DMS 273 treated with DMSO at 0.1 percent for 48 hours (cell line): ENCODE measurements at regions not wholly inside any gene's neighbourhood (a gene's known extent, or its start where the extent isn't known, plus 50 kb on each side); places are given as distances from the start of the nearest gene placed in this dataset.

Experiments used
- DNase-seq: peaks from one replicate; lab custom pipeline; 2025; lab: John Stamatoyannopoulos, UW

DNA sequence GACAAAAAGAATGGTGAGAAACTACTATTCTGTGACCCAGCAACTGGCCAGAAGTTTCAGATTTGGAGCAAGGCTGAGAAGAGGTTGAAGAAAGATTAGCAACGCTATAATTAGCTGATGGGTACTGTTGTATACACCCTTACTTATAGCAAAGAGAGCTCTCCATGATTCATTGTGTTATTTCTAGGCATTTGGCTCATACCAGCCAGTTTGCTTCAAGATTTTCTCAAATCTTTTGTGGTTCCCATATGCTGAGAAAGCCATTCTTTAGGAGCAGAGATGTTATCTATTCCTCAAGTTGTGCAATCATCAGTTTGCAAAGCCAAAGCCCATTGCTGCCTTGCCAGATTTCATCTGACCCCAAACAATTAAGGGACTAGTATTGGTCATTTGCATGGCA is 179.4 kb downstream of the ETS1 start:
- no peak for DNase-seq

DNA sequence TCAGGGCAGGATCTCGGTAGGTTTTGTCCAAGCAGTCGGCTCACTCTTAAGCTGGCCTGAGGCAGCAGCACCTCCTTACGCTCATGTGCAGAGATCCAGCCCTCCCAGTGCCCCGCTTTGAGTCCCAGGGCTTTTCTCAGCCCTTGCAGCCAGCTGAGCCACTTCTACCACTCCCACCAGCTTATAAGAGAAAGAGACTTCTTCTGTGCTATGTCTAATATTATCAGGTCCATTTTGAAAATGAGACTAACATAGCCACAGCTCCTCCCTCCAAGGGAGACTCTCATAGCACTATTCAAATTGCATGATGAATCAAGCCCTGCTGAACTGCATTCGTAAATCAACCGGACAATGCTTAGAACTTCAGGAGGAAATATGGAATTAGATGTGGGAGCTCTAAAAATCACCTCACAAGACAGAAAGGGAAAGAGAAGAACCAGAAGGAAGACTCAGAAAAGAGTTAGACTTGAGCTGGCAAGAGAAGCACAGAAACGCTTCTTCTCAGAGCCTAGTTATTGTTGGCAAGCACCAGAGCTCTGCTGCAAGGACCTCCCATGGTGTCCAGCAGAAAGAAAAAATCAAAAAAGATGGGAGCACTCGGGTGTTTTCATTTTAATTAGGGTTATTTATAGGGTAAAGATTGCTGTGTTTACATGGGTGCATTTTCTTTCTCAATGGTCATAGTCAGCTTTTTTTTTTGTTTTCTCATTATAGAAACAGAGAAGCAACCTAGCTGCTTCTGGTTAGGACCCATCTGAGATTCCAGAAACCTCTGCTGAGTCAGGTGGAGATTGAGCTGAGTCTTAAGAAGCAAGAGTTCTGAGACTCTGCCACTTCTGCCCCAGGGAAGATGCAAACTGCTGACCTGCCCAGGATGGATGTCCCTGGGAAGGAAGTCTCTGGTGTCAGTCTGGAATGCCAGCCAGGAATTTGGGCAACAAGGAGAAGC is 181.4 kb downstream of the ETS1 start:
- DNase-seq, result no peak

DNA sequence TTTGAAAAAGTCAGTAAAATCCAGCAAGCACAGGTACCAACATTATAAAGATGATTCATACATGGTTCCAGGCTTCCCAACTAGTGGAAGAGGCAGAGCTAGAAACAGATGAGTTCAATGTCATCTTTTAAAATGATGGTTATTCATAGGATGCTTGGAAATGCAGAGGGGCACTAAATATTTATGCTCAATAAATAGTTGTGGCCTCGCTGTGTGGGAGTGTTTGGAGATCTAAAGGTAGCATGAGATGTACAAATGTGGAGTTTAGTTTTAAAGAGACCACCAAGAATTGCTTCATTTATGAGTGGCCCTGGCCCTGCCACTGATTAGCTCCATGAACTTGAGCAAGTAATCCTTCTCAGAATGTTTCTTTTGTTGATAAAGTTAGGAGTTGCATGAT is 182.2 kb downstream of the ETS1 start:
- DNase-seq, result no peak

DNA sequence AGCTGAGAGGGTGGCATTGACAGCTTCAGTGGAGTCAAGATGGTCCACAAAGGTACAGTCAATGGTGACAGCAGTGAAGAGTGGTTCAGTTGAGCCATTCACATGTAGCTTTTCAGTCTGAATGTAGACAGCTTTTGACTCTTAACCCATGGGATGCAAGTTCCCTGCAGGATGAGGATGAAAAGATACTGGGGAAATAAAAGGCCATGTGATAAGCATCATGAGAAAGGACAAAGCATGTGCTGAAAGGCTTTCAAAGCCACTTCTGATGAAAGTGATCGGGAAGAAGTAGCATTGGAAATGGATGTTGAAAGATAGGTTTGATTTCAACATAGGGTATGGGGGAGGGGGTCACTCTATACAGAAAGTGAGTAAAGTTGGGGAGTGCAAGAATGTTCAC is 182.9 kb downstream of the ETS1 start:
- DNase-seq, result no peak

DNA sequence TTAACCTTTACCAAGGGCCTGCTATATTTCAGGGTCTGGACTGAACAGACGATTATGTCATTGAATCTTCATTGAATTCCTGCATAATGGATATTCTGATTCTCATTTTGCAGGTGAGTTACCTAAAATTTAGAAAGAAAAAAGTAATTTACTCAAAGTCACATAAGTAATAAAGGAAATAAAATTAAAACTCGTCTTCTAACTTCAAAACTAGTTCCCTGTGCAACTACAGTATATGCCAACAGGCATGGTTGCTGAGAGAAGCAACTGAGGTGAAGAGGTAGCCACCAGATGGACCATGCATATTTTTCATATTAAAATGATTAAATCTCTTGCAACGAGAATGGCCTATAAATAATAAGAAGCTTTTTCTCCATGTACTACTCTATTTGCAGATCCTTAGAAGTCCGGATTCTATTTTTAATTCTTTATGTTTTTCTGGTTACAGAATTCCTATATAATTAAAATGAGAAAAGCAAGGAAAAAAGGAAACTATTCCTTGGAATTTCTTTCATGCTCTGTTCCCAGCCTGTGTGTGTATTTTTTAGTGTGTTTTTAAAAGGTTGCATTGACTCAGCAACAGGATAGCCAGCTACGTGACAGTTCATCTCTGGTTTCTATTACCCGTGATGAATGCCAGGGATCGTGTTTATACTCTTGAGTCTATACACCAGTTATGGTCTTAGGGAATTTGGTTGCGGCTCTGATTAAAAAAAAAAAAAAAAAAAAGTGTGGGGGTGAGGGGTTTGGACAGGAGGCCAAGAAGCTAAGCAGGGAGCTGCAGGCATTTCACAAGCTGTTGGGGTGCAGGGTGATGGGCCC is 186.8 kb downstream of the ETS1 start:
- no peak for DNase-seq

DNA sequence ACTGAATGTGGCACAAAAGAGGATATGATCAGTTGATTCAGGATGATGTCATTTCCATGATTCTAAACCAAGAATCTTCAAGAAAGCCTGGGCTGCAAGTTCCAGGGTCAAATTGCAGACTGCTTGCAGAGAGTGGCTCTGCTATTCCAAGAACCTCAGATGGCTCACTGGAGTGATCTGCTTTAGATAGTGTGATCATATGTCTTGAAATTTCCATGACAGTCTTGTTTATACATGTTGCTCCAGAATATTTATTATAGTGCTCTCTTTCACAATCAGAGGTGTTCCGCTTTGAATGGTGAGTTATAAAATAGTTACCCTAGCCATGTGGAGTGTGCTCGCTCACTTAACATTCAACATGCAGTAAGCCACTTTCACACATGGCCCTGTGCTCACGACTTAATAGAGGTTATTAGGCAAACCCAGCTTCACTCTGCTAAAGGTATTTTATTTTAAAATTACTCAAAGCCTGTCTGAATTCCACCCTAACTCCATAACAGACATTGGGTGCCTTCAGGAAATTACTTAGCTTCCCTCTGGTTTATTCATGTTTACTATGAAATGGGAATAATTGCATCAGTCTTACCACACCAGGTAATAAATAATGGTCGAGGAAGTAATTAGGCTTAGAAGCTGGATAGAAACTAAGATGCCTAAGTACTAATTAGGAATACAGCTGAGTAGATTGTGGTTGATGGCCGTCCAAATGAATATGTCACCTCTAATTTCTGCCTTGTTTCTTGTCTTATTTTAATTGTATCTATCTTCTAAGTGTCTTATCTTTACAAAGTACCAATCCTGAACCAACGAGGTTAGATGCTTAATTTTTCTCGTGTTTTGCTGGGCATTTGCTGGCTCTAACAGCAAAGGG is 187.9 kb downstream of the ETS1 start:
- no peak for DNase-seq

DNA sequence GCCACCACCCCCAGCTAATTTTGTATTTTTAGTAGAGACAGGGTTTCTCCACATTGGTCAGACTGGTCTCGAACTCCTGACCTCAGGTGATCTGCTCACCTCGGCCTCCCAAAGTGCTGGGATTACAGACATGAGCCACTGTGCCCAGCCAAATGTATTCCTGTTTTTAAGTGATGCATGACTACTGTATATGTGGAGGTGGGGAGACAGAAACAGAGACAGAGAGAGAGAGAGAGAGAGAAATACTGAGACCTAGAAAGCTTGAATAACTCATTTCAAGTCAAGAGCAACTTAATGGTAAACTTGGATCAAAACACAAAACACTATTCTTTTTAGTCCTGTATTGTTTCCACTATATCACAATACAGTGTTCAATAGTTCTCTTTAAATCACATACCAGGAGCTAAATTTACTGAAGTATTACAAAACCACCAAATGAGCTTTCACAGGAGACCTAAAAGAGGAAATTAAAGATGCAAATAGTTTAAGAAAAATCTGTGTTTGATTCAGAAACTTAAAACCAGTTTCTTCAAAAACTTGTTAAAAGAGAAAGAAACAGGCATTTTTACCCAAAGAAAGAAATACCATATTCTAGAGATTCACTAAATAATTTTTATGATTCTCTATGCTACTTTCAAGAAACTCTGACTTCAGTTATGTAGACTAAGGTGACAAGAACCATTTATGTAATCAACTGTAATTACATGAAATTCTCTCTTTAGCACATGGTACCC is 188.7 kb downstream of the ETS1 start:
- no peak for DNase-seq

DNA sequence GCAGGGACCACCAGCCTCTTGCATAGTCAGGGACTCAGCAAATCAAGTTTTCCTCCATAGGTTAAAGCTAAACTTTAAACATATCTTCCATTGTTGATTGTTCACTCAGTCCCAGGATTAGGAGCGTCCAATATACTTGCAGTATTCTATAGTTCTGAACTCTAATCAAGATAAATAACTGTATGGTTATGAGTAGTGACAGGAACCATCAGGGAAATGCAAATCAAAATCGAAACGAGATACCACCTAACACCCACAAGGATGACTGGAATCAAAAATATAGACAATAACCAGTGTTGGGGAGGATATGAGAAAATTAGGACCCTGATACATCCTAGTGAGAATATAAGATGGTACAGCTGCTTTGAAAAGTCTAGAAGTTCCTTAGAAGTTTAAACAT is 190.0 kb downstream of the ETS1 start:
- no peak for DNase-seq

DNA sequence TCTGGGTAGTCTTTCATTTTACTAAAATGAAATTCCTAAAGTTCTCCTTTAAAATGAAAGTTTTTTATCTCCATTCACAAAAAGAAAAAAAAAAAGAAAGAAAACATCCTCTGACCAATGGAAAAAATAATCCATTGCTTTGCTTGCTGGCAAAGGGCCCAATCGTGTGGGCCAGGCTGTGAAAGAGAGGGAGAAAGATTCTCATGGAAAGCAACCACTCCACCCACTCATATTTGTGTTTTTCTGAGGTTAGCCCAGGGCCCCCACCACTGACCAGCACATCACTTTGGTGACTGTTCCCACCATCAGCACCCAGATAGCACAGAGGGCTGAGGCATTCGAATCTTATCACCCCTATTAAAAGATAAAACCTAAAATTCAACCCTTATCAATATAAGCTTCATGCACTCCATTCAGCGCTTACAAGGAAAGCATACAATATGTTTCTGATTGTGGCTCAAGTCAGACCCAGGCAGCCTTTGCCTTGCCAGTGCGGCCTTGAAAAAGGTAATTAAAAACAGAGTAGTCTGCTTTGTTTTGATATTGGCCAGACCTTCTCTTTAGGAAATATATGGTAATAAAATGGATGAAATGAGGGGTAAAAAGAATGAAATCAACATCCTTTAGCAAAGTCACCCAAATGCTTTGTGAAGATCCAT is 192.8 kb downstream of the ETS1 start:
- no peak for DNase-seq

DNA sequence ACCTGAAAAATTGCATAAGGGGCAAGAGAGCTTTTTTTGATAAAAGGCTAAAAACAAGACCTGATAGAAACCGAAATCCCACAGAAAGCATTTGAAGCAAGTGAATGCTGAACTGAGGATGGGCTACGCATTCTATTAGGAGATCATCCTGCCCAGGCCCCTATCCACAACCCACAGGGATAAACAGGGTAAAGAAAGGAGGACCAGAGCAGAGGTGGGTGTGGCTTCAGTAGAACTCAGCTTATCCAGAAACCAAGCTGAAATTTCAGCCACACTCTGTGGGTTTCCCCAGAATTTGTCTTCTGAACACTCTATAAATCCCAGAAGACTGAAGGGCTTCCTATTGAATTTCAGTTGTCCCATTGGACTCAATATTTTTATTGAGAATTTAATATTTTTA is 195.1 kb downstream of the ETS1 start:
- DNase-seq, result no peak

DNA sequence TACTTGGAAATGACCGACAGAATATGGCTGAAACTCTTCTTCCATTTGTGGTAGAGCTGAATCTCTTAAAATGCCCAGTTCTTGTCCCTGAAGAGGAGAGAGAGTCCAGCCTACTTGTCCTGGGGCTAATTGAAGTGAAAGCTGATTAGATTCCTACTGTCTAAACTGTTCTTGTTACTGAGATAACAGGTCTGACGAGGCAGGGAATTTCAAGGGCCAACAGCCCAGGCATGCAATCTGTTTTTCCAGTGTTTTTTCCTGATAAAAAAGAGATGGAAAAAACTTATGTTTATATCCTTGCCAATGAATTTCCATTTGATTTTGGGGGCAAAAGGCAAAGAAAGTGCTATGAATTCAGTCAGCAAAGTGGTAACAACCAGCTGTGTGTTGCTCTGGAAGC is 195.5 kb downstream of the ETS1 start:
- no peak for DNase-seq

DNA sequence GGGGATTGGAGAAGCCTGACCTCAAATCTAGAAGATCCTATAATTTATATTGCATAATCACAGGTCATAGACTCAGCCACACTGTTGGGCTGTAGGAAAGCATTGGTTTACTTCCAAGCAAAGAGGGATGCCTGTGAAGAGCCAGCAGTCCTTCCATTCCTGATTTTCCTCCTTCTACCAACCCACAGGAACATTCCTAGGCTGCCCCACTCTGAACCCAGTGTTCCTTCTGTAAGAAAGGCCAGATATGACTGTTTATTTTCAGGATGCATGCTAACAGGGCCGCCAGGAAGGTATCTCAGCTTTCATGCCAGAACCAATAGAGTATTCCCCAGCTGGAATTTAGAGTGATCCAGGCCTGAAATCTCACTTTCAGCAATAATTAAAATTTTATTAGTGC is 197.1 kb downstream of the ETS1 start:
- DNase-seq, result no peak

DNA sequence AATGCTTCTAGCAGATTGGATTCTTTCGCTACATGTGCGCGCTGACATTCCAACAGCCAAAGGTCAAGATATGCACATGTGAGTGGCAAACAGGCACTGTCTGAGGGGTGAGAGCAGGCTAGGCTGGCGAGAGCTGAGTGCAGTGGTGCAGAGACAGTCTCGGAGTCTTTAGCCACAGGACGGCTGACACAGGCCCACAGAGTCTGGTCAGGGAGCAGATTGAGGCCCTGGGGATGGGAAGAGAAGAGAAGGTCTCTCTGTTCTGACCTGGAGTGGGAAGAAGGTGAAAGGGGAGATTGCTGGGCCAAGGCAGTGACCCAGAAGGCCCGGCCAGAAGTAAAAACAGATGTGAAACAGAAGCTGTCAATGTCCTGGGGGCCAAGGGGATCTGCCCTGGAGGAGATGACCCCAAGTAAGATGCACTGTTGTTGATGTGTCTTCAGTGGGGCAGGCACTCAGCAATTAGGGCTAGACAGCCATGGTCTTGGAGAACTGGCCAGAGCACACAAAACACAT is 197.8 kb downstream of the ETS1 start:
- DNase-seq, result no peak

DNA sequence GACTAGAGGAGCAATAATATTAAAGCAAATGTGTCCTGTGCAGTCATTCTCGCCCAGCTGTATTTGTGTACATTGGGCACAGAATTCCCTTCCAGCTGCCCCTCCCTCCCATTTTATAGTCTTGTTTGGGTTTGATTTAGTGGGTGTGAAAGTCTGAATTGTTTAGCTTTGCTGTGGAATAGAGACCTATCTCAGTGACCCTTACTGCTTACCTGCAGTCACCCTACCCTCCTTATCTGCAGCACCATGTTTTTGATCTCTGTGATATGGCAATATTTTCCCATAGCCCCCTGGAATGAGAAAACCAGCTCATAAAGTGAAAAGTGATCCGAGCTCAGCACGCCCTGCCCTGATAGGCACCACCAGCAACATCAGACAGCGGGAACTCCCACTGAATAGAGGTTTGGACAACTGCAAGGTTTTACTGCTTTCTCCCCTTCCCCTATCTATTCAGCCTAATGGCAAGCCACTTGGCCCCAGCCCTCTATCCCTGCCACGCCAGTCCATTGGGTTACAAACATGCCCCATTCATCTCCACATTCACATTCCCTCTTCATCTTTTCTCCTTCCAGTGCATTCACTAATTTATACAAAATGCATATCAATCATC is 199.0 kb downstream of the ETS1 start:
- no peak for DNase-seq

DNA sequence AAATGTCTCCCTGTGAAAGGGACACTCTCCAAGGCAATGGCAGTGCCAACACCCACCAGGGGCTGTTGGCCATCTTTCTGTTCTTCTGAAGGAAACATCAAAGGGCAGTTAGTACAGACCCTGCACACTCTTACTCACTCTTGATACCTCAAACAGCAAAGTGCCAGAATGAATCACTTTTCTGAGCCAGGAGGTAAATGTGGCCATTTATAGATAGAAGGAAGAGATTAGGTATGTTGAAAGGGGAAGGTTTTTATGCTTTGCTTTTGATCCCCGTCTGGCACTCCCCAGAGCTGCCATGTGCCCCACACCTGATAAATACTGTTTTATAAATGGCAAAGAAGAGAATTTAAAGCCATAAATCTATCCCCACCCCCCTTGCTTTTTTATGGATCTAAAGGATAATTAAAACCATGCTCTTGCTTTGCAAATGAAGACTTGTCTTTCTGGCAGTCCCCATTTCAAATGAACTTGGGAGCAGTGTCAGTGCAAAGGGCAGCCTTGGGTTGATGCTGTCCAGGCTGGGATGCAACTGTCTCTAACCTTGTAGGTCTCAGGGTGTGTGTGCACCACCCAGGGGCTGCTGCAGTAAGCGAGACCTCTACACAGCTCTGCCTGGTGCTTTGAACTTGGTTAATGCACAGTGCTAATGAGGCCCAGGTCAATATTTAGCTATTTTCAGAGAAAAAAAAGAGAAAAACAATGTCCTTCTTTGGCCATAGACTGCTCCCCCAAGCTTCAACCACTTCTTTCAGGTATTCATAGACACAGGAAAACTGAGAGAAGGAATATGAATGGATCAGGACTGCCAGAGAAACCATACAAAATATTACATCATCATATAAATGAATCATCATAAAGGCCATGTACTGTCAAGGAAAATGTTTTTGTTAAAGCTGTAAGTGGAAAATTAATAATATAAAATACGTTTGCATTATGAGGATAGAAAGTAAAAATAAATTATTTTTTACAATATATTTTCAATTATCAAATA is 207.5 kb downstream of the ETS1 start:
- DNase-seq, result no peak

DNA sequence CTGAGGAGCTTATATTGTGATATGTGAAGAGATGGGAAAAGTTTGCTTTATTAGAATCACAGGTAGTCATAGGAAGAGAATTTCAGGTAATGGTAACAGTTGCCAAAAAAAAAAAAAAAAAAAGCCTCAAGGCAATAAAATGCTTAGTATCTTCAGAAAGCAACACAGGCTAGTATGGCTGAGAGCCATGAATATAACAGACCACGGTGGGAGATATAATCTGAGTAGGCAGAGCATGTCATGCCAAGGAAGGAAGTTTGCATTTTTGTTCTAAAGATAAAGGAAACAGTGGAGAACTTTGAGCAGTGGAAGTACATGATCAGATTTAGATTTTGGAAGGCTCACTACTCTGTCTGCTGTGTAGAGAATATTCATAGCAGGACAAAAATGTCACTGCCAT is 211.4 kb downstream of the ETS1 start:
- no peak for DNase-seq

DNA sequence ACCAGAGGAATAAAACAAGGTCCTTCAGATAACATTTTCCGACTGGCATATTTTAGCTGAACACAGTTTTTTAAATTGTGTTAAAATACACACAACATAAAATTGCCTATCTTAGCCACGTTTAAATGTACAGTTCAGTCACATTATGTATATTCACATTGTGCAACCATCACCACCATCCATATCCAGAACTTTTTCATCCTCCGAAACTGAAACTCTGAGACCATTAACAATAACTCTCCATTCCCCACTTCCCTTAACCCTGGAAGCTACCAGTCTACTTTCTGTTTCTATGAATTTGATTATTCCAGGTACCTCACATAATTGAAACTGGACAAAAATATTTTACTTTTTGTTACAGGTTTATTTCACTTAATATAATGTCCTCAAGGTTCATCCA is 213.3 kb downstream of the ETS1 start:
- no peak for DNase-seq

DNA sequence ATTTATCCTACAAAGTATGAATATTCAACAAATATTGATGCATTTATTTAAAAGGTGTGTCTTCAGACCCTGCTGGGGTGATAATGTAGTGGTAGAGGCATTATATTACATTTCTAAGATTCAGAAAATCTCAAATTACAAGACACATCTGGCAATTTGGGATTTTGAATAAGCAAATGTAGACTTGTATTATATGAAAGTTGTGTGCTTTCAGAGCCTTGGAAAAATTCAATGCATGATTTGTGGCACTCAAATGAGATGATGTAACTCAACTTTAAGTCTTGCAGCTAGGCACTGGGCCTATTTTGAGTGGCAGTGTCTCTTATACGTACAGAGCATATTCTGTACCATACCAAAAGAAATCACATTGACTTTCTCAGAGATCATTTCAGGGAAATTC is 214.4 kb downstream of the ETS1 start:
- DNase-seq, result no peak

DNA sequence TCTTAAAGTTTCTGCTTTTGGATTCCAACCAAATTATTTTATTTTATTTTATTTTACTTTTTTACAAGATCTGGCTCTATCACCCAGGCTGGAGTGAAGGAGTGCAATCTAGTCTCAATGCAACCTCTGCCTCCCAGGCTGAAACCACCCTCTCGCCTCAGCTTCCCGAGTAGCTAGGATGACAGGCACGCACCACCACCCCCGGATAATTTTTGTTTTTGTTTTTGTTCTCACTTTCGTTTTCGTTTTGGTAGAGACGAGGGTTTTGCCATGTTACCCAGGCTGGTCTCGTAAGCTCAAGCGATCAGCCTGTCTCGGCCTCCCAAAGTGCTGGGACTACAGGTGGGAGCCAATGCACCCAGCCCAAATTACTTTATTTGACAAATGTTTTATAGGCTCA is 219.8 kb downstream of the ETS1 start:
- DNase-seq, result no peak
